ENCODE measurements at regions not wholly inside any gene's neighbourhood (a gene's known extent, or its start where the extent isn't known, plus 50 kb on each side); places are given as distances from the start of the nearest gene placed in this dataset.

DNA sequence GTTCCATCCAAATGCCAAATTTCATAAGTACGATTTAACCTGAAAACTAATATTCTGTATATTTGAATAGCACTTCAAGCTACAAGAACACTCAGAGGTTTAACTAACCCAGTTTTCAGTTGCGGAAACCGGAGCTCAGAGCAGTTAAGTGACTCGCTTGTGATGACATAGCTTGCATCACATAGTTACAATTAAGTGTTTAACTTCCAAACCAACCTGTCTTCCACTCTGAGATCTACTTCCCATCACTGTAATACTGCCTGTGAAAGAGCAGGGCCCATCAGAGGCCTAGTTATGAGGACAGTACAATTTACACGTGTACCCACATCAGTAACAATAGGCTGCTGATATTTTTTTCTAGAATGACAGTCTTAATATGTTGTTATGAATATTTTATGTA, 120.3 kb downstream of the MAD2L1 start:
- Histone ChIP-seq H3K9me3 (no peaks in the 10 kb centered on the region), H3K27me3 (no peaks in the 10 kb centered on the region), H3K4me1 (no peaks in the 10 kb centered on the region), H3K36me3 (no peaks in the 10 kb centered on the region), H3K4me3 (no peak overlapping the region), H3K27ac (no peak overlapping the region)
- DNase-seq (ENCODE audit: extremely low spot score in 2 of 2), result no peak
- intact Hi-C loops (cut with DNase I), result no loop called here
- TF ChIP-seq POLR2A (IDR thresholded peaks at IDR 0.05), result no peak
- no peak for TF ChIP-seq POLR2AphosphoS5 (IDR thresholded peaks at IDR 0.05; ENCODE audit: insufficient read depth in 1 of 2, low read depth in 1 of 2)
- TF ChIP-seq, protein P1, sequence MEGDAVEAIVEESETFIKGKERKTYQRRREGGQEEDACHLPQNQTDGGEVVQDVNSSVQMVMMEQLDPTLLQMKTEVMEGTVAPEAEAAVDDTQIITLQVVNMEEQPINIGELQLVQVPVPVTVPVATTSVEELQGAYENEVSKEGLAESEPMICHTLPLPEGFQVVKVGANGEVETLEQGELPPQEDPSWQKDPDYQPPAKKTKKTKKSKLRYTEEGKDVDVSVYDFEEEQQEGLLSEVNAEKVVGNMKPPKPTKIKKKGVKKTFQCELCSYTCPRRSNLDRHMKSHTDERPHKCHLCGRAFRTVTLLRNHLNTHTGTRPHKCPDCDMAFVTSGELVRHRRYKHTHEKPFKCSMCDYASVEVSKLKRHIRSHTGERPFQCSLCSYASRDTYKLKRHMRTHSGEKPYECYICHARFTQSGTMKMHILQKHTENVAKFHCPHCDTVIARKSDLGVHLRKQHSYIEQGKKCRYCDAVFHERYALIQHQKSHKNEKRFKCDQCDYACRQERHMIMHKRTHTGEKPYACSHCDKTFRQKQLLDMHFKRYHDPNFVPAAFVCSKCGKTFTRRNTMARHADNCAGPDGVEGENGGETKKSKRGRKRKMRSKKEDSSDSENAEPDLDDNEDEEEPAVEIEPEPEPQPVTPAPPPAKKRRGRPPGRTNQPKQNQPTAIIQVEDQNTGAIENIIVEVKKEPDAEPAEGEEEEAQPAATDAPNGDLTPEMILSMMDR (IDR thresholded peaks at IDR 0.05), result no peak

DNA sequence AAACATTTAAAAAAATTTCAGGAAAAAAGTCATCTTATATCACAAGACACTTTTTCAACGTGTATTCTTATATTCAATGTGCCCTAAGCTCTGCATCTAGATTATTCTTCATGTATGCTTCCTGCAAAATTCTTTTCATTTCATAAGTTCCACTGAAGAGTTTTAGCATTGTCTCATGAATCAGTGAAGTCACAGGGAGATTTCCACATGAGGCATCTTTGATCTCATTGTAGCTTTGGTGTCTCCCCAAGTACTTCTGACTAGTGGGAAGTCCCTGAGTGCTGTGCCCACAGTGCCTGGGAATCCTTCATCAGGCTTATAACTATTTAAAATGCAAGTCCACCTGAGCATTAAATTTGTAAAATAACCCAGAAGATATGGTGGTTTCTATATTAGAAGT, 123.8 kb downstream of the MAD2L1 start:
- H3K27ac ChIP-seq, result no peak overlapping the region
- intact Hi-C loops (cut with DNase I), result no loop called here
- TF ChIP-seq, protein P1 (IDR thresholded peaks at IDR 0.05), result no peak
- no peak for TF ChIP-seq POLR2A (IDR thresholded peaks at IDR 0.05)
- no peak for TF ChIP-seq POLR2AphosphoS5 (IDR thresholded peaks at IDR 0.05; ENCODE audit: insufficient read depth in 1 of 2, low read depth in 1 of 2)

DNA sequence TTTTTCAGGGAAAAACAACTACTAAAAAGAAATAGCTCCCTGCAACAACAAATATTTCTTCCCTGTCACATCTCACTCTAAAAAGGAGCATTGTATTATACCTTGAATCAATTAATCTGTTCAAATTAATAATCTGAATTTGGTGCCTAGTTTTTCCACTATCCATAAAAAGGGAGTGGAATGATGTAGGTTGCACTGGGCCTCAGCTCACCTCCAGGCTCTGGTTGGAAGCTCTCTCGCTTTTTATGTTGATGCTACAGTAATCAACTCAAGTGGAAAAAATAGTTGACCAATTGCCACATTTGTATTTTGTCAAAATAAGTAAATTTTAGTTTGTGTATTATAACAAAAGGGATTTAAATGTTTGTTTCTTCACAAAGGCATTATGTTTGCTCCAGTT, 126.1 kb downstream of the MAD2L1 start:
- DNase-seq (ENCODE audit: extremely low spot score in 2 of 2), result no peak
- no peaks in the 10 kb centered on the region for H3K36me3 ChIP-seq
- no peaks in the 10 kb centered on the region for H3K27me3 ChIP-seq
- peaks cover 12% of the 10 kb centered on the region for H3K4me1 ChIP-seq
- no peak overlapping the region for H3K4me3 ChIP-seq
- TF ChIP-seq, protein P1 (IDR thresholded peaks at IDR 0.05), result no peak
- no peak for TF ChIP-seq POLR2AphosphoS5 (IDR thresholded peaks at IDR 0.05; ENCODE audit: insufficient read depth in 1 of 2, low read depth in 1 of 2)
- no peak for TF ChIP-seq POLR2A (IDR thresholded peaks at IDR 0.05)
- intact Hi-C loops (cut with DNase I), result no loop called here
- H3K9me3 ChIP-seq, result no peaks in the 10 kb centered on the region
- no peak overlapping the region for H3K27ac ChIP-seq

More for the DNA sequence above, 123.8 kb downstream of the MAD2L1 start:
- no peaks in the 10 kb centered on the region for H3K27me3 ChIP-seq
- H3K9me3 ChIP-seq, result no peaks in the 10 kb centered on the region
- no peak for DNase-seq (ENCODE audit: extremely low spot score in 2 of 2)
- H3K4me1 ChIP-seq, result peaks cover 12% of the 10 kb centered on the region
- no peak overlapping the region for H3K4me3 ChIP-seq
- no peaks in the 10 kb centered on the region for H3K36me3 ChIP-seq

DNA sequence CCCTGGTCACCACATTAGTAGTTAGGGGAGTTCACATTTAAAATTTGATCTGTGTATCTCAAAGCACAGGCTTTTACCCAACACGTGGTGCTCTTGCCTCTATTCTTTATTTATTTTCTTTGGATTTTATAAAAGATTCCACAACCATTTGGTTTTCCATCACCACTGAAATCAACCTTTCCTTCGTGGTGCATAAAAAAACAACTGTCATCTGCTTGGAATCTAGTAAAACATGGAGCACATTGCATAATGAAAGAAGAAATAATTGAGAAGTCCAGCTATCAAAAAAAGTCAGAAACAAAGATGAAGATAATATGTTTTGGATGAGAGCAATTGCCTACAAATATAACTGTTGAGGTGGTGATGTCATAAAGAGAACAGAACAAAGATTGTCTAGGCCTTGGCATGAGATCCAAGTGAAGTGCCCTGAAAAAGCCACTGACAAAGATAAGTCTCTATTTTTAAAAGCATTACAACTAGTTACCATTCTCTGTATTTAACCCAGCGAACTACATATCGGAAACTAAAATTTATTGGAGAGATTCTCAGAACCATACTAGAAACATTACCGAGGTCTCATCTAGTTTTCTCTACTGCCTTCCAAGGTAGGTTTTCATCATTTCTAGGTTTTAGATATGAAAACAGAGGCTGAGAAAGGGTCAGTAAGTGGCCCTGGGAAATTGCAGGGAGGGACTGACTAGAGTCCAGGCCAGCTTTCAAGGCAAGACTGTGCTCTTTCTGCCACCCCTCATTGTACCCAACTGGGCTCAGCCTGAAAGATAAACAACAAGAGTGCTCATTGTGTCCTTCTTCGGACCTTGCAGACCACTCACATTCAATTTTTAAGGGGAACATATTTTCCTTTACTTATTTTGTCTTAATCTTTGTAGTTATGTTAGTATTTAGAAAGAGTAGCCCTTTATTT, 127.3 kb downstream of the MAD2L1 start:
- DNase-seq (ENCODE audit: extremely low spot score in 2 of 2), result no peak
- Histone ChIP-seq H3K4me3 (no peak overlapping the region), H3K4me1 (peaks cover 12% of the 10 kb centered on the region), H3K27me3 (no peaks in the 10 kb centered on the region), H3K36me3 (no peaks in the 10 kb centered on the region), H3K9me3 (no peaks in the 10 kb centered on the region), H3K27ac (peak overlapping the region; percentile 47)
- TF ChIP-seq POLR2A (IDR thresholded peaks at IDR 0.05), result no peak
- TF ChIP-seq POLR2AphosphoS5 (IDR thresholded peaks at IDR 0.05; ENCODE audit: insufficient read depth in 1 of 2, low read depth in 1 of 2), result no peak
- TF ChIP-seq, protein P1 (IDR thresholded peaks at IDR 0.05), result no peak
- intact Hi-C loops (cut with DNase I), result no loop called here

DNA sequence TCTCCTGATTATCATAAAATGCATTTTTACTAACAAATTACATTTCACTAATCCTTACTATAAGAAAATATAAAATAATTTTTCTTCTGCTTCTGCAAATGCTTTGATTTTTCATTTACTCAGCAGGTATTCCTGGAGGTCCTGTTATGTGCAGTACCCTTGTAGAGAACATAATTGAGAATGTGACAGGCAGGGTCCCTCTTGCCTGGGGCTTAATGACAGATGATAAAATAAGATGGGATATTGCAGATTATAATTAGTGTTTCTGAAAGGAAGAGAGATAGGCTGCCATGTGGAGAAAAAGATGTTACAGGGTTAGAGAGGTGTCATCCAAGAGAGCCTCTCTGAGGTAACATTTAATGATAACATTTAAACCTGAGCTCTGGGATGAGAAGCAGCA, 128.9 kb downstream of the MAD2L1 start:
- no peaks in the 10 kb centered on the region for H3K27me3 ChIP-seq
- peaks cover 12% of the 10 kb centered on the region for H3K4me1 ChIP-seq
- H3K9me3 ChIP-seq, result no peaks in the 10 kb centered on the region
- no peak overlapping the region for H3K27ac ChIP-seq
- intact Hi-C loops (cut with DNase I), result no loop called here
- no peak for DNase-seq (ENCODE audit: extremely low spot score in 2 of 2)
- TF ChIP-seq POLR2A (IDR thresholded peaks at IDR 0.05), result no peak
- TF ChIP-seq POLR2AphosphoS5 (IDR thresholded peaks at IDR 0.05; ENCODE audit: insufficient read depth in 1 of 2, low read depth in 1 of 2), result no peak
- TF ChIP-seq, protein P1 (IDR thresholded peaks at IDR 0.05), result no peak
- no peak overlapping the region for H3K4me3 ChIP-seq
- H3K36me3 ChIP-seq, result no peaks in the 10 kb centered on the region

All from vagina (tissue), 2 donors.